Endothelial cell of umbilical vein (primary cell): ENCODE measurements at regions not wholly inside any gene's neighbourhood (a gene's known extent, or its start where the extent isn't known, plus 50 kb on each side); places are given as distances from the start of the nearest gene placed in this dataset.

Source experiments
- BruUV-seq: library from RNA; stranded (reverse); fragments of 400-500 nt; replicated peaks from 2 replicates; lab custom pipeline; 2021; lab: Mats Ljungman, UMichigan
- CTCF ChIA-PET: fragments of 300-600, 350-600 bp; sonication (Branson Sonifier 250); formaldehyde crosslinking; loops from one replicate; lab custom pipeline; 2021; ENCODE audit warnings: antibody characterized with exemption, inconsistent platforms; lab: Charles Lee
- POLR2A ChIA-PET: fragments of 300-600, 350-600 bp; sonication (Branson Sonifier 250); formaldehyde crosslinking; loops from one replicate; lab custom pipeline; 2021; ENCODE audit warnings: antibody characterized with exemption, inconsistent platforms; lab: Charles Lee
- DNase-seq: peaks from one replicate; pipeline ENCODE4 v3.0.0-alpha.2; 2011; ENCODE audit warnings: low read depth, low spot score
- FAIRE-seq: peaks from 2 replicates; lab custom pipeline; 2011; peaks lifted over from hg19 to GRCh38; lab: Jason Lieb, UNC
- H2AFZ ChIP-seq: 2 replicates; pipeline ENCODE4 v1.6.0; 2012; ENCODE audit warnings: low read depth, low read length, control low read depth, inconsistent platforms
- H3K27ac ChIP-seq: 2 replicates; pipeline ENCODE4 v1.5.1; 2011; ENCODE audit warnings: low read depth, mild to moderate bottlenecking, control low read depth, low read length, moderate library complexity; ENCODE audit not compliant: insufficient read depth
- H3K27me3 ChIP-seq, 2 experiments: 2 replicates each; pipeline versions ENCODE4 v1.6.0 to v1.6.1; 2011; ENCODE audit warnings: low read length in 2 of 2, mixed read lengths in 1 of 2; ENCODE audit not compliant: control insufficient read depth in 2 of 2, insufficient read depth in 2 of 2
- H3K36me3 ChIP-seq, 2 experiments: 2 replicates in 1 of 2; 3 replicates in 1 of 2; pipeline ENCODE4 v1.5.1; 2011; ENCODE audit warnings: low read length in 2 of 2, mild to moderate bottlenecking in 1 of 2, moderate library complexity in 1 of 2; ENCODE audit not compliant: control insufficient read depth in 2 of 2, insufficient read depth in 2 of 2; ENCODE audit errors: extremely low read depth in 1 of 2
- H3K4me1 ChIP-seq: 3 replicates; pipeline ENCODE4 v1.5.1; 2011; ENCODE audit warnings: mild to moderate bottlenecking, low read length; ENCODE audit not compliant: control insufficient read depth, insufficient read depth; ENCODE audit errors: extremely low read depth
- H3K4me2 ChIP-seq: 2 replicates; pipeline ENCODE4 v1.6.1; 2011; ENCODE audit warnings: low read length, control low read depth, mixed read lengths; ENCODE audit not compliant: insufficient read depth
- H3K4me3 ChIP-seq, 3 experiments: fragments of 200-600 bp in 1 of 3; sonication (generic), shearing (Covaris generic) in 1 of 3; replicated peaks in 1 of 3; 2 replicates each; pipeline ENCODE4 v1.5.1; 2011 to 2016; ENCODE audit warnings: control low read depth in 3 of 3, low read length in 3 of 3, mild to moderate bottlenecking in 2 of 3, inconsistent platforms in 1 of 3, low read depth in 1 of 3, moderate library complexity in 1 of 3; ENCODE audit not compliant: insufficient read depth in 1 of 3
- H3K79me2 ChIP-seq: 2 replicates; pipeline ENCODE4 v1.6.0; 2012; ENCODE audit warnings: low read length, inconsistent platforms; ENCODE audit not compliant: control insufficient read depth, insufficient read depth
- H3K9ac ChIP-seq: replicated peaks from 2 replicates; pipeline ENCODE3; 2011; ENCODE audit warnings: low read length, control low read depth; ENCODE audit not compliant: insufficient read depth; ENCODE audit errors: extremely low read depth
- H3K9me1 ChIP-seq: replicated peaks from 3 replicates; pipeline ENCODE4 v1.6.0; 2011; ENCODE audit warnings: mild to moderate bottlenecking, low read length; ENCODE audit not compliant: control insufficient read depth, insufficient read depth; ENCODE audit errors: extremely low read depth
- H3K9me3 ChIP-seq: replicated peaks from 2 replicates; pipeline ENCODE4 v1.5.1; 2012; ENCODE audit warnings: low read length, inconsistent platforms; ENCODE audit not compliant: control insufficient read depth, insufficient read depth
- H4K20me1 ChIP-seq: replicated peaks from 2 replicates; pipeline ENCODE3; 2011; ENCODE audit warnings: mild to moderate bottlenecking, low read length; ENCODE audit not compliant: control insufficient read depth, insufficient read depth; ENCODE audit errors: extremely low read depth
- CTCF ChIP-seq, 2 donors: IDR thresholded peaks; 1 replicate in 1 of 2; 2 replicates in 1 of 2; pipeline ENCODE4 v1.5.1; 2011; ENCODE audit warnings: low read length in 2 of 2, mild to moderate bottlenecking in 2 of 2, moderate library complexity in 2 of 2, control low read depth in 1 of 2, inconsistent platforms in 1 of 2, low read depth in 1 of 2; ENCODE audit not compliant: insufficient read depth in 1 of 2; ENCODE audit errors: extremely low read depth in 1 of 2
- EZH2 ChIP-seq: IDR thresholded peaks from 2 replicates; pipeline ENCODE4 v1.6.1; 2012; ENCODE audit warnings: borderline replicate concordance, low read depth, mild to moderate bottlenecking, moderate library complexity, low read length, inconsistent platforms; ENCODE audit not compliant: severe bottlenecking
- FOS ChIP-seq: IDR thresholded peaks from 2 replicates; pipeline ENCODE4 v1.6.1; 2011; ENCODE audit warnings: mild to moderate bottlenecking, low read length, moderate library complexity, borderline replicate concordance; ENCODE audit not compliant: insufficient read depth
- GATA2 ChIP-seq: IDR thresholded peaks from 2 replicates; pipeline ENCODE4 v1.7.0; 2011; ENCODE audit warnings: low read depth, mild to moderate bottlenecking, moderate library complexity, mixed read lengths, low read length; ENCODE audit not compliant: insufficient read length, insufficient read depth
- JUN ChIP-seq: IDR thresholded peaks from 2 replicates; pipeline ENCODE4 v1.6.1; 2011; ENCODE audit warnings: borderline replicate concordance, low read depth; ENCODE audit not compliant: insufficient read length, insufficient read depth
- MAX ChIP-seq: IDR thresholded peaks from 2 replicates; pipeline ENCODE4 v1.6.1; 2011; ENCODE audit not compliant: insufficient read depth, insufficient read length
- MYC ChIP-seq: IDR thresholded peaks from one replicate; pipeline ENCODE4 v1.6.1; 2011; ENCODE audit warnings: mild to moderate bottlenecking, low read depth, low read length
- POLR2A ChIP-seq: IDR thresholded peaks from 2 replicates; pipeline ENCODE4 v1.6.1; 2012; ENCODE audit warnings: low read depth, mild to moderate bottlenecking, control low read depth, low read length
- POLR2AphosphoS5 ChIP-seq: IDR thresholded peaks from 2 replicates; pipeline ENCODE4 v1.6.1; 2012; ENCODE audit warnings: low read depth, mild to moderate bottlenecking, control low read depth, low read length, moderate library complexity; ENCODE audit not compliant: insufficient read depth
- dilution Hi-C: fragments of 300-500 bp; cut with MboI; formaldehyde crosslinking; loops from one replicate; pipeline ENCODE4 v1.15.0; 2019; ENCODE audit warnings: low sequenced_read_pairs; ENCODE audit not compliant: extremely low pct_ligation_motif_present
- intact Hi-C: fragments of 100-400 bp; cut with micrococcal nuclease; formaldehyde crosslinking; loops from one replicate; pipeline ENCODE4 v1.10.0; 2022

GRCh38 chr9:85151741-85152140, 482.2 kb downstream of the NTRK2 start:
- FAIRE-seq (no peak), DNase-seq (no peak)
- Histone ChIP-seq H3K9ac (no peak overlapping the region), H3K9me3 (no peaks in the 10 kb centered on the region), H3K27me3 (no peaks in the 10 kb centered on the region), H3K4me2 (no peak overlapping the region), H3K36me3 (no peaks in the 10 kb centered on the region), H3K79me2 (no peaks in the 10 kb centered on the region), H3K4me1 (no peaks in the 10 kb centered on the region), H4K20me1 (no peaks in the 10 kb centered on the region), H3K27ac (no peak overlapping the region), H3K9me1 (no peaks in the 10 kb centered on the region), H2AFZ (no peak overlapping the region), H3K4me3 (no peak overlapping the region)
- POLR2A ChIA-PET: no interaction called here
- TF ChIP-seq EZH2 (no peak), POLR2A (no peak), JUN (no peak), POLR2AphosphoS5 (no peak), GATA2 (no peak), CTCF (IDR thresholded peaks at IDR 0.05; ENCODE audit: extremely low read depth in 1 of 2, insufficient read depth in 1 of 2, low read depth in 1 of 2, low read length in 2 of 2) (no peak), MYC (no peak), FOS (no peak), MAX (no peak)
- intact Hi-C loops: no loop called here
- BruUV-seq: no TSS peak
- CTCF ChIA-PET: interaction anchor here (1.0 to 1.6 kb wide), 2 partner anchors 11 to 20 kb away, joined by 3 read pairs; no protein-coding TSS in a partner anchor
- dilution Hi-C loops: no loop called here
